ENCODE measurements at regions not wholly inside any gene's neighbourhood (a gene's known extent, or its start where the extent isn't known, plus 50 kb on each side); places are given as distances from the start of the nearest gene placed in this dataset.

- Histone ChIP-seq H3K27ac (ENCODE audit: low read length) (no peak overlapping the region), H3K27me3 (ENCODE audit: insufficient read depth, low read depth, low read length) (no peaks in the 10 kb centered on the region), H3K79me2 (replicated peaks; ENCODE audit: insufficient read depth, low read length) (no peaks in the 10 kb centered on the region), H3K9ac (ENCODE audit: low read length) (no peak overlapping the region), H3K9me2 (ENCODE audit: insufficient read depth, low read length) (no peaks in the 10 kb centered on the region), H2AFZ (ENCODE audit: low read depth, low read length) (no peak overlapping the region), H3K9me3 (ENCODE audit: low read length) (no peaks in the 10 kb centered on the region), H3K4me2 (ENCODE audit: low read length) (no peak overlapping the region), H4K20me1 (ENCODE audit: insufficient read depth) (no peaks in the 10 kb centered on the region), H3F3A (ENCODE audit: insufficient read depth, low read length, poor library complexity, severe bottlenecking) (no peaks in the 10 kb centered on the region), H3K4me3 (ENCODE audit: low read length) (no peak overlapping the region), H3K36me3 (ENCODE audit: insufficient read depth, low read length) (no peaks in the 10 kb centered on the region)
- TF ChIP-seq SMC3 (conservative IDR thresholded peaks at IDR 0.05; ENCODE audit: poor library complexity) (no peak), TAF1 (IDR thresholded peaks at IDR 0.05; ENCODE audit: low read depth) (no peak), MXI1 (conservative IDR thresholded peaks at IDR 0.05; ENCODE audit: poor library complexity, severe bottlenecking) (no peak), POLR2AphosphoS5 (IDR thresholded peaks at IDR 0.05) (no peak), EZH2 (IDR thresholded peaks at IDR 0.05; ENCODE audit: borderline replicate concordance, insufficient read depth, low read length, poor library complexity, severe bottlenecking) (no peak)
Observed at GRCh38 chr14:104235686-104236085, 97.3 kb downstream of the KIF26A start.

DNA sequence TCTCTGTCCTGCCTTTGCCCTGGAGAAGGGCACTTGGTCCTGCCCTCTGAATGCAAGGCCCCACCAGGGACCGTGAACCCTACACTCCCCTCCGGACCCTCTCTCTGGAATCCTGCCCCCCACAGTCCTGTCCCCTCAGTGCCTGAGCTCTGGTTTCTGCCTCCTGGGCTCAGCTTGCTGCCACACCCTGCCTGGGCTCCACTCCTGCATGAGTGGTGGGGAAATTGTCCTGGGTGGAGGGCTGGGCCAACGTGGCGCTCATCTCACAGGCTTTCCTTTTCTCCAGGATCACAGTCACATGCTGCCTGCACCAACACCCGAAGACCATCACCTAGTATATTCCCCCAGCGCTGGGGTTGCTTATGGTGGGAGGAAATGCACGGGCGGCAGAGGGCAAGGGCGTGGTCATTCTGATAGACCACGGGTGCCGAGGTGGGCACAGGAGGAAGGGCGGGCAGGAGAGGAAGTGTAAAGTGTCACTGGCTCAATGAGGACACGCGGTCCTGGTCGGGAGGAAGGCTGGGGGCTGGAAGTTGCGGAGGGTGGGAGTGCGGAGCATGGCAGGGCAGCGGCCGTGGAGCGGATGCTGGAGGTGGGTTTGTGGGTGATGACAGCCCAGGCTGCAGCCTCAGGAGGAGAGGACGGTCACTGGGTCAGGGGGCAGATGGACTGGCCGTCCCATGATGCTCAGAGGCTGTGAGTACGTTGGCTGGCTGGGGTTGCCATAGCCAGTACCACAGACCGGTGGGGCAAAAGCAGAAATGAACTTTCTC, 99.5 kb downstream of the KIF26A start:
- no peaks in the 10 kb centered on the region for H3K27me3 ChIP-seq (ENCODE audit: insufficient read depth, low read depth, low read length)
- no peak overlapping the region for H2AFZ ChIP-seq (ENCODE audit: low read depth, low read length)
- no peaks in the 10 kb centered on the region for H3K79me2 ChIP-seq (replicated peaks; ENCODE audit: insufficient read depth, low read length)
- TF ChIP-seq MXI1 (conservative IDR thresholded peaks at IDR 0.05; ENCODE audit: poor library complexity, severe bottlenecking), result no peak
- H3K36me3 ChIP-seq (ENCODE audit: insufficient read depth, low read length), result no peaks in the 10 kb centered on the region
- H3K9me3 ChIP-seq (ENCODE audit: low read length), result no peaks in the 10 kb centered on the region
- H3K4me2 ChIP-seq (ENCODE audit: low read length), result no peak overlapping the region
- H3K27ac ChIP-seq (ENCODE audit: low read length), result no peak overlapping the region
- H3K4me3 ChIP-seq (ENCODE audit: low read length), result no peak overlapping the region
- no peaks in the 10 kb centered on the region for H3F3A ChIP-seq (ENCODE audit: insufficient read depth, low read length, poor library complexity, severe bottlenecking)
- H3K9me2 ChIP-seq (ENCODE audit: insufficient read depth, low read length), result no peaks in the 10 kb centered on the region
- no peaks in the 10 kb centered on the region for H4K20me1 ChIP-seq (ENCODE audit: insufficient read depth)
- H3K9ac ChIP-seq (ENCODE audit: low read length), result no peak overlapping the region

DNA sequence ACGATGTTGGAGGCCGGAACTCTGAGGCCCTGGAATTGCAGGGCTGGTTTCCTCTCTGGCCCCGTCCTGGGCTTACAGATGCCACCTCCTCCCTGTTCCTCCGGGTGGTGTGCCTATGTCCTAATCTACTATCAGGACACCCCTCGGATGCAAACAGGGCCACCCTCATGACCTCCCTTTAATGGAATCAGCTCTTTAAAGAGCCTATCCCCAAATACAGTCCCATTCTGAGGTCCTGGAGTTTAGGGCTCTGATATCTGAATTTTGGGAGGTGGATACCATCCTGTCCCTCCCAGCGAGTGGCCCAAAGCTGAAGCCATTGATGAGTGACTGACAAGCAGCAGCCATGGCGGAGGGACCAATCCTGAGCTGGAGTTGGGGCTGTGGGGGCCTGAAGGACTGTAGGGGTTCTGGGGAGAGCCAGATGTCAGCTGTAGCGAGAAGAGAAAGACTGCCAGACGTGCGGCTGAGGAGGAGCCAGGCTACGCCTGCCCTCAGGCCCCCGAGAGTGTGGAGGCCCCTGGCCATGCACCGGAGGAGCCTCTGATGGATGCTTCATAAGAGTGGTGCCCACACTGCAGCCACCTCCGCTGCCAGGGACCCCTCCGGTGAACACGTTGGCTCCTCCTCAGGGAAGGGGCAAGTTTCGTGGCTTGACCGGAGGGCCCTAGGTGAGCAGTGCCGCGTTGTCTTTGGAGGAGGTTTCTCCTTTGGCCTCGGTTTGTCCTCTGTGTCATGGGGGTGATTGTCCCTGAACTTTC, 100.2 kb downstream of the KIF26A start:
- H3F3A ChIP-seq (ENCODE audit: insufficient read depth, low read length, poor library complexity, severe bottlenecking), result no peaks in the 10 kb centered on the region
- H3K79me2 ChIP-seq (replicated peaks; ENCODE audit: insufficient read depth, low read length), result no peaks in the 10 kb centered on the region
- no peak overlapping the region for H2AFZ ChIP-seq (ENCODE audit: low read depth, low read length)
- H3K4me3 ChIP-seq (ENCODE audit: low read length), result no peak overlapping the region
- no peak overlapping the region for H3K27ac ChIP-seq (ENCODE audit: low read length)
- TF ChIP-seq, protein P1, sequence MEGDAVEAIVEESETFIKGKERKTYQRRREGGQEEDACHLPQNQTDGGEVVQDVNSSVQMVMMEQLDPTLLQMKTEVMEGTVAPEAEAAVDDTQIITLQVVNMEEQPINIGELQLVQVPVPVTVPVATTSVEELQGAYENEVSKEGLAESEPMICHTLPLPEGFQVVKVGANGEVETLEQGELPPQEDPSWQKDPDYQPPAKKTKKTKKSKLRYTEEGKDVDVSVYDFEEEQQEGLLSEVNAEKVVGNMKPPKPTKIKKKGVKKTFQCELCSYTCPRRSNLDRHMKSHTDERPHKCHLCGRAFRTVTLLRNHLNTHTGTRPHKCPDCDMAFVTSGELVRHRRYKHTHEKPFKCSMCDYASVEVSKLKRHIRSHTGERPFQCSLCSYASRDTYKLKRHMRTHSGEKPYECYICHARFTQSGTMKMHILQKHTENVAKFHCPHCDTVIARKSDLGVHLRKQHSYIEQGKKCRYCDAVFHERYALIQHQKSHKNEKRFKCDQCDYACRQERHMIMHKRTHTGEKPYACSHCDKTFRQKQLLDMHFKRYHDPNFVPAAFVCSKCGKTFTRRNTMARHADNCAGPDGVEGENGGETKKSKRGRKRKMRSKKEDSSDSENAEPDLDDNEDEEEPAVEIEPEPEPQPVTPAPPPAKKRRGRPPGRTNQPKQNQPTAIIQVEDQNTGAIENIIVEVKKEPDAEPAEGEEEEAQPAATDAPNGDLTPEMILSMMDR (IDR thresholded peaks at IDR 0.05; ENCODE audit: poor library complexity, severe bottlenecking), result no peak
- TF ChIP-seq MXI1 (conservative IDR thresholded peaks at IDR 0.05; ENCODE audit: poor library complexity, severe bottlenecking), result no peak
- no peak for TF ChIP-seq EZH2 (IDR thresholded peaks at IDR 0.05; ENCODE audit: borderline replicate concordance, insufficient read depth, low read length, poor library complexity, severe bottlenecking)
- TF ChIP-seq TAF1 (IDR thresholded peaks at IDR 0.05; ENCODE audit: low read depth), result no peak
- TF ChIP-seq RAD21 (conservative IDR thresholded peaks at IDR 0.05), result no peak
- no peak for TF ChIP-seq SMC3 (conservative IDR thresholded peaks at IDR 0.05; ENCODE audit: poor library complexity)
- TF ChIP-seq POLR2AphosphoS5 (IDR thresholded peaks at IDR 0.05), result no peak
- TF ChIP-seq, protein P2, sequence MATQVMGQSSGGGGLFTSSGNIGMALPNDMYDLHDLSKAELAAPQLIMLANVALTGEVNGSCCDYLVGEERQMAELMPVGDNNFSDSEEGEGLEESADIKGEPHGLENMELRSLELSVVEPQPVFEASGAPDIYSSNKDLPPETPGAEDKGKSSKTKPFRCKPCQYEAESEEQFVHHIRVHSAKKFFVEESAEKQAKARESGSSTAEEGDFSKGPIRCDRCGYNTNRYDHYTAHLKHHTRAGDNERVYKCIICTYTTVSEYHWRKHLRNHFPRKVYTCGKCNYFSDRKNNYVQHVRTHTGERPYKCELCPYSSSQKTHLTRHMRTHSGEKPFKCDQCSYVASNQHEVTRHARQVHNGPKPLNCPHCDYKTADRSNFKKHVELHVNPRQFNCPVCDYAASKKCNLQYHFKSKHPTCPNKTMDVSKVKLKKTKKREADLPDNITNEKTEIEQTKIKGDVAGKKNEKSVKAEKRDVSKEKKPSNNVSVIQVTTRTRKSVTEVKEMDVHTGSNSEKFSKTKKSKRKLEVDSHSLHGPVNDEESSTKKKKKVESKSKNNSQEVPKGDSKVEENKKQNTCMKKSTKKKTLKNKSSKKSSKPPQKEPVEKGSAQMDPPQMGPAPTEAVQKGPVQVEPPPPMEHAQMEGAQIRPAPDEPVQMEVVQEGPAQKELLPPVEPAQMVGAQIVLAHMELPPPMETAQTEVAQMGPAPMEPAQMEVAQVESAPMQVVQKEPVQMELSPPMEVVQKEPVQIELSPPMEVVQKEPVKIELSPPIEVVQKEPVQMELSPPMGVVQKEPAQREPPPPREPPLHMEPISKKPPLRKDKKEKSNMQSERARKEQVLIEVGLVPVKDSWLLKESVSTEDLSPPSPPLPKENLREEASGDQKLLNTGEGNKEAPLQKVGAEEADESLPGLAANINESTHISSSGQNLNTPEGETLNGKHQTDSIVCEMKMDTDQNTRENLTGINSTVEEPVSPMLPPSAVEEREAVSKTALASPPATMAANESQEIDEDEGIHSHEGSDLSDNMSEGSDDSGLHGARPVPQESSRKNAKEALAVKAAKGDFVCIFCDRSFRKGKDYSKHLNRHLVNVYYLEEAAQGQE (IDR thresholded peaks at IDR 0.05; ENCODE audit: borderline replicate concordance), result no peak
- no peak for TF ChIP-seq EP300 (conservative IDR thresholded peaks at IDR 0.05; ENCODE audit: poor library complexity, severe bottlenecking)
- H3K9me3 ChIP-seq (ENCODE audit: low read length), result no peaks in the 10 kb centered on the region
- no peaks in the 10 kb centered on the region for H3K9me2 ChIP-seq (ENCODE audit: insufficient read depth, low read length)
- no peaks in the 10 kb centered on the region for H3K36me3 ChIP-seq (ENCODE audit: insufficient read depth, low read length)
- H3K27me3 ChIP-seq (ENCODE audit: insufficient read depth, low read depth, low read length), result no peaks in the 10 kb centered on the region
- H3K9ac ChIP-seq (ENCODE audit: low read length), result no peak overlapping the region
- H4K20me1 ChIP-seq (ENCODE audit: insufficient read depth), result no peaks in the 10 kb centered on the region
- H3K4me2 ChIP-seq (ENCODE audit: low read length), result no peak overlapping the region
